Fibroblast of mammary gland (primary cell): ENCODE measurements at regions not wholly inside any gene's neighbourhood (a gene's known extent, or its start where the extent isn't known, plus 50 kb on each side); places are given as distances from the start of the nearest gene placed in this dataset.

ENCODE experiments used
- DNase-seq: peaks from one replicate; pipeline ENCODE4 v3.0.0-alpha.2; 2010; ENCODE audit warnings: low read depth
- H3K4me3 ChIP-seq: 2 replicates; pipeline ENCODE4 v1.5.1; 2011; ENCODE audit warnings: low read depth, mild to moderate bottlenecking, low read length, moderate library complexity; ENCODE audit not compliant: control insufficient read depth
- CTCF ChIP-seq: conservative IDR thresholded peaks from 2 replicates; pipeline ENCODE4 v1.5.1; 2011; ENCODE audit warnings: low read depth, low read length, inconsistent platforms; ENCODE audit not compliant: control insufficient read depth, insufficient read depth

DNA sequence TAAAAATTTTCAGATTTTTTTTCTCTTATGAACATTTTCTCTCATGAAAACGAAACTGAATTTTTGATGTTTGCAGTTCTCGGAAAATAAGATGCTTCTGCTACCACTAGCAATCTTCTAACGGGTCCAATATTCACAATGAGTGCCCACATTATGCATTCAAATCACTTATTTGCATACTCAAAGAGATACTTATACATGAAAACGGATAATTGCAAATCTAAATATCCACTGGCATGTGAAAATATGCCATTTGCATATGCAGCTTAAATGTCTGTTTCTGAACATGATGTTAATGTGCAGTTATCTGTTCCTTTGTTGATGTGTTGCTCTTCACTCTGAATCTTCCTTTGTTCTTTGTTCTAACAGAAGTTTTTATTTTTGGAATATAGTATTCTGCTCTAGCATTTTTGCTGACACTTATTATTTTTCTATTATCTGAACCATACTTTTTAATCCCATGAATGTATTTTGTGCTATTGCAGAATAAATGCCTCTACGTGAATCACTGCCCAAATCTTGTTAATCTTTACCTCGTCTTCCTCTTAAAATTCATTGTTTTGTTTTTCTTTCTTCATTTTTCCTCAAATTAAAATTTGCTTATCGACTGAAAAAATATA lies 259.4 kb upstream of the BRINP3 start:
- no peak for TF ChIP-seq CTCF

GRCh38 chr1:190738317-190738716 lies 260.7 kb upstream of the BRINP3 start:
- H3K4me3 ChIP-seq = no peak overlapping the region
- DNase-seq = peak; percentile 0
- no peak for TF ChIP-seq CTCF

More for the DNA sequence above, 259.4 kb upstream of the BRINP3 start:
- no peak overlapping the region for H3K4me3 ChIP-seq
- DNase-seq = no peak

DNA sequence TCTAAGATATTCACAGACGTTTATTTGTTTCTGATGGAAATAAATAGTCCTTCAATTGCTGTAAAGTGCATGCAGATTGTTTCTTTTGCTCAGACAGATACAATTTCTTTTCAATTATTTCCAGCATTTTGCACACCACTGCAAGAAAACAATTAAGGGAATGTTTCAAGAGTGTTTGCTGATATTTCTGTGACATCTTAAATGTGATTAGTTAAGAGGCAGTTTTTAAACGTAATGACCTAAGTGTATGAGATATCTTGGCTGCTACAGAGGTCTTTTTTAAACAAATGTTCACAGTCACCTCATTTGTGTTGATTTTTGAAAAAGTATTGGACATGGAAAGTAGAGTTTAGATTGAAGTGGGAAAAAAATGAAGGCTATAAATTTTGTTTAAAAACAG lies 262.3 kb upstream of the BRINP3 start:
- no peak overlapping the region for H3K4me3 ChIP-seq
- no peak for DNase-seq
- no peak for TF ChIP-seq CTCF

DNA sequence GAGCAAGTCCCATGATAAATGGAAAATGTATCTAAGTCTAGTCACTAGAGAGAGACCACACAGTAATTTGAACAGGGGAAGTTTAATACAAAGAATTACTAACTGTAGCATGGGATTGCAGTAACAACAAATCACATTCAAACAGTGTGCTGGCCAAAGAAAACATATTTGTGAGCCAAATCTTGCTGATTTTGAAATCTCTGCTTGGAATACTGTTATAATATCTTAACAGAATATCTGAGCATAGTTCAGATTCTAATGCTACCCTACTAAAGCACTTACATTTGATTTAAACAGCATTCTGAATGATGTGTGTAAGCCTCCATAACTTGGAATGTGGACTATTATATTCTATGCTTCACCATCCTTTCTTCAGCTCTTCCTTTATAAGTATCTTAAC lies 270.0 kb upstream of the BRINP3 start:
- TF ChIP-seq CTCF = no peak
- no peak overlapping the region for H3K4me3 ChIP-seq
- peak; percentile 3 for DNase-seq

DNA sequence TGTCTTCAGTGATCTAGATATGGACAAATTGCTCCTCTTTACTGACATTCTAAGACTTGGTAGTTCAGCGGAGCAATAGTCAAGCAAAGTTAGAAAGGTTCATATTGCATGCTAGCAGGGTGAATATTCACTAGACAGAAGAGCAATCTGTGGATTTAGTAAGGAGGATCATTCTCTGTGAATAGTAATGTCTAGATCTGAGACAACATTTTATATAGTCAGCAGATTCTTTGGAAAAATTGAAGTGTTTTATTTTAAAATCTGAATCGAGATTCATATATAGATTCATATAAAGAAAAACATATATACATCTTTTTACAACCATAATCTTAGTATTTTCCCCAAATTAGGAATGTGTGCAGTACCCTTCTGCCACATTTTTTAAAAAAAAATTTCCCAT lies 274.5 kb upstream of the BRINP3 start:
- TF ChIP-seq CTCF = no peak
- no peak for DNase-seq
- H3K4me3 ChIP-seq = no peak overlapping the region

GRCh38 chr1:190754666-190755065 lies 277.0 kb upstream of the BRINP3 start:
- DNase-seq = peak; percentile 6
- TF ChIP-seq CTCF = no peak

DNA sequence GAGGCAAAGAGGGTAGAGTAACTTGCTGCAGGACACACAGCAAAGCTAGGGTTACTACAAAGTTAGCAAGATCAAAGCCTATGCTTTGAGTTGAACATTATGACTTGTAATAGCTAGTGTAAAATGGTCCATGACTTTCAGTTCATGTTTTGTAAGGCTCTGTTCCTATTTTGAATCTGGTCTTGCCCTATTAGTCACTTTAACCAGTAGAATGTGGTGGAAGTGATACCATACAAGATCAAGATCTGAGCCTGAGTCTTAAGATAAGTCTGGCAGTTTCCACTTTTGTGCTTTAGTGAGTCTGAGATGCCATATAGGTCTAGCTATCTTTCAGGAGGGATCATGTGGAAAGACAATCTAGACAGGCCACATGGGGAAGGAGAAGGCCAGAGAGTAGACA lies 282.1 kb upstream of the BRINP3 start:
- no peak overlapping the region for H3K4me3 ChIP-seq
- no peak for DNase-seq
- no peak for TF ChIP-seq CTCF

More at GRCh38 chr1:190754666-190755065, 277.0 kb upstream of the BRINP3 start:
- H3K4me3 ChIP-seq = no peak overlapping the region
